Neural cell (in vitro differentiated cells): ENCODE measurements at regions not wholly inside any gene's neighbourhood (a gene's known extent, or its start where the extent isn't known, plus 50 kb on each side); places are given as distances from the start of the nearest gene placed in this dataset.

Source experiments
- H2AFZ ChIP-seq: fragments of 200-600, 300-800 bp; sonication (generic), shearing (Covaris generic); 2 replicates; pipeline ENCODE4 v1.6.0; 2014; ENCODE audit warnings: low read depth, mild to moderate bottlenecking, antibody characterized with exemption, low read length, moderate library complexity
- H3F3A ChIP-seq: fragments of 200-600 bp; shearing (Covaris generic); 2 replicates; pipeline ENCODE4 v1.6.1; 2016; ENCODE audit warnings: mild to moderate bottlenecking, moderate library complexity, mixed read lengths, antibody characterized with exemption, low read length; ENCODE audit not compliant: insufficient read depth, poor library complexity, severe bottlenecking
- H3K27ac ChIP-seq: fragments of 200-600, 300-800 bp; sonication (generic), shearing (Covaris generic); 2 replicates; pipeline ENCODE4 v1.5.1; 2014; ENCODE audit warnings: mild to moderate bottlenecking, low read length, moderate library complexity
- H3K27me3 ChIP-seq: fragments of 300-800, 200-600 bp; sonication (generic), shearing (Covaris generic); 2 replicates; pipeline ENCODE4 v1.6.0; 2014; ENCODE audit warnings: mild to moderate bottlenecking, low read depth, low read length, moderate library complexity; ENCODE audit not compliant: insufficient read depth
- H3K36me3 ChIP-seq: fragments of 300-800, 200-600 bp; sonication (generic), shearing (Covaris generic); 2 replicates; pipeline ENCODE4 v1.5.1; 2014; ENCODE audit warnings: mild to moderate bottlenecking, antibody characterized with exemption, low read length, moderate library complexity; ENCODE audit not compliant: insufficient read depth
- H3K4me2 ChIP-seq: fragments of 300-800, 200-600 bp; sonication (generic), shearing (Covaris generic); 2 replicates; pipeline ENCODE4 v1.6.0; 2014; ENCODE audit warnings: mild to moderate bottlenecking, low read length
- H3K4me3 ChIP-seq: fragments of 300-800, 200-600 bp; sonication (generic), shearing (Covaris generic); 2 replicates; pipeline ENCODE4 v1.5.1; 2014; ENCODE audit warnings: mild to moderate bottlenecking, low read length, moderate library complexity
- H3K79me2 ChIP-seq: fragments of 200-600 bp; shearing (Covaris generic); replicated peaks from 2 replicates; pipeline ENCODE4 v1.6.0; 2014; ENCODE audit warnings: mild to moderate bottlenecking, low read length, moderate library complexity; ENCODE audit not compliant: insufficient read depth
- H3K9ac ChIP-seq: fragments of 300-800, 200-600 bp; sonication (generic), shearing (Covaris generic); 2 replicates; pipeline ENCODE4 v1.6.1; 2016; ENCODE audit warnings: mild to moderate bottlenecking, low read length, mixed read lengths
- H3K9me2 ChIP-seq: fragments of 200-600 bp; shearing (Covaris generic); 2 replicates; pipeline ENCODE4 v1.6.1; 2016; ENCODE audit warnings: mild to moderate bottlenecking, low read length, mixed read lengths; ENCODE audit not compliant: insufficient read depth
- H3K9me3 ChIP-seq: fragments of 200-600, 300-800 bp; sonication (generic), shearing (Covaris generic); 2 replicates; pipeline ENCODE4 v1.6.1; 2016; ENCODE audit warnings: mild to moderate bottlenecking, mixed run types, low read length, moderate library complexity, mixed read lengths
- H4K20me1 ChIP-seq: fragments of 200-600 bp; shearing (Covaris generic); 2 replicates; pipeline ENCODE4 v1.6.1; 2016; ENCODE audit warnings: mild to moderate bottlenecking, mixed run types; ENCODE audit not compliant: insufficient read depth
- CTCF ChIP-seq: fragments of 450-650 bp; IDR thresholded peaks from 2 replicates; pipeline ENCODE4 v1.5.1; 2014; ENCODE audit warnings: antibody characterized with exemption, mild to moderate bottlenecking, moderate library complexity; ENCODE audit not compliant: poor library complexity, severe bottlenecking
- EP300 ChIP-seq: fragments of 450-650 bp; conservative IDR thresholded peaks from 2 replicates; pipeline ENCODE4 v1.6.1; 2014; ENCODE audit warnings: antibody characterized with exemption, mild to moderate bottlenecking, moderate library complexity; ENCODE audit not compliant: poor library complexity, severe bottlenecking
- EZH2 ChIP-seq: fragments of 200-600, 300-800 bp; shearing (Covaris generic), sonication (generic); IDR thresholded peaks from 2 replicates; pipeline ENCODE4 v1.6.1; 2014; ENCODE audit warnings: antibody characterized with exemption, low read length, borderline replicate concordance, mild to moderate bottlenecking; ENCODE audit not compliant: insufficient read depth, poor library complexity, severe bottlenecking
- MXI1 ChIP-seq: fragments of 450-650 bp; conservative IDR thresholded peaks from 2 replicates; pipeline ENCODE4 v1.6.1; 2014; ENCODE audit warnings: antibody characterized with exemption, mild to moderate bottlenecking; ENCODE audit not compliant: poor library complexity, severe bottlenecking
- POLR2AphosphoS5 ChIP-seq: IDR thresholded peaks from 2 replicates; pipeline ENCODE4 v1.6.1; 2012
- RAD21 ChIP-seq: fragments of 450-650 bp; conservative IDR thresholded peaks from 2 replicates; pipeline ENCODE4 v1.6.1; 2014; ENCODE audit warnings: antibody characterized with exemption, mild to moderate bottlenecking, moderate library complexity
- REST ChIP-seq: IDR thresholded peaks from 2 replicates; pipeline ENCODE4 v1.6.1; 2012; ENCODE audit warnings: borderline replicate concordance
- SMC3 ChIP-seq: fragments of 450-650 bp; conservative IDR thresholded peaks from 2 replicates; pipeline ENCODE4 v1.6.1; 2014; ENCODE audit warnings: antibody characterized with exemption, mild to moderate bottlenecking, moderate library complexity; ENCODE audit not compliant: poor library complexity
- TAF1 ChIP-seq: IDR thresholded peaks from 2 replicates; pipeline ENCODE4 v1.6.1; 2012; ENCODE audit warnings: low read depth

- H3K79me2 ChIP-seq, result no peaks in the 10 kb centered on the region
- no peak overlapping the region for H3K9ac ChIP-seq
- H3K36me3 ChIP-seq, result no peaks in the 10 kb centered on the region
- H4K20me1 ChIP-seq, result no peaks in the 10 kb centered on the region
- H2AFZ ChIP-seq, result no peak overlapping the region
- no peak overlapping the region for H3K27ac ChIP-seq
- no peaks in the 10 kb centered on the region for H3K9me3 ChIP-seq
- H3K27me3 ChIP-seq, result no peaks in the 10 kb centered on the region
- no peak overlapping the region for H3K4me3 ChIP-seq
- no peaks in the 10 kb centered on the region for H3F3A ChIP-seq
- no peaks in the 10 kb centered on the region for H3K9me2 ChIP-seq
- TF ChIP-seq TAF1 (no peak), MXI1 (no peak), REST (no peak), EZH2 (no peak), CTCF (no peak), POLR2AphosphoS5 (no peak), RAD21 (no peak), SMC3 (no peak), EP300 (no peak)
- H3K4me2 ChIP-seq, result no peak overlapping the region
These were observed 212.5 kb downstream of the FOXA2 start for GRCh38 chr20:22371843-22372242.

- TF ChIP-seq SMC3 (no peak), CTCF (no peak), RAD21 (no peak), MXI1 (no peak), POLR2AphosphoS5 (no peak), REST (no peak), TAF1 (no peak), EZH2 (no peak), EP300 (no peak)
- Histone ChIP-seq H2AFZ (no peak overlapping the region), H3K9me3 (no peaks in the 10 kb centered on the region), H4K20me1 (no peaks in the 10 kb centered on the region), H3K79me2 (no peaks in the 10 kb centered on the region), H3K9ac (no peak overlapping the region), H3K9me2 (no peaks in the 10 kb centered on the region), H3F3A (no peaks in the 10 kb centered on the region), H3K36me3 (no peaks in the 10 kb centered on the region), H3K27ac (no peak overlapping the region), H3K27me3 (no peaks in the 10 kb centered on the region), H3K4me2 (no peak overlapping the region), H3K4me3 (no peak overlapping the region)
These were observed 214.2 kb downstream of the FOXA2 start for GRCh38 chr20:22370137-22370536.
